ENCODE measurements at regions not wholly inside any gene's neighbourhood (a gene's known extent, or its start where the extent isn't known, plus 50 kb on each side); places are given as distances from the start of the nearest gene placed in this dataset.

GRCh38 chr11:129265125-129265788 lies 73.1 kb upstream of the ARHGAP32 start:
- Histone ChIP-seq H3K9me3 (ENCODE audit: low read length) (no peaks in the 10 kb centered on the region), H2AFZ (ENCODE audit: low read length) (no peak overlapping the region), H3K4me1 (ENCODE audit: insufficient read depth, low read length) (peaks cover 47% of the 10 kb centered on the region), H3K79me2 (ENCODE audit: insufficient read depth, low read length) (peaks cover 75% of the 10 kb centered on the region), H3K27ac (ENCODE audit: extremely low read length, insufficient read depth, low read length) (no peak overlapping the region), H3K36me3 (replicated peaks in 1 of 2; ENCODE audit: control insufficient read depth in 1 of 2, insufficient read depth in 2 of 2, low read length in 2 of 2) (peaks cover 0 to 3% of the 10 kb centered on the region in 2 experiments; a peak in 2 of 5 replicates), H3K4me3 (replicated peaks in 1 of 3; ENCODE audit: insufficient read depth in 1 of 3, low read depth in 2 of 3, low read length in 3 of 3) (no peak overlapping the region), H4K20me1 (ENCODE audit: insufficient read depth, low read length) (no peaks in the 10 kb centered on the region), H3K9ac (ENCODE audit: insufficient read depth, low read depth, low read length) (no peak overlapping the region), H3K4me2 (ENCODE audit: low read depth, low read length) (no peak overlapping the region), H3K27me3 (ENCODE audit: control insufficient read depth in 1 of 2, insufficient read depth in 2 of 2, low read length in 2 of 2) (no peaks in the 10 kb centered on the region)
- no peak for DNase-seq (ENCODE audit: low spot score)
- WGBS (ENCODE audit: low lambda C conversion rate): 74% methylated on average over 5 of the region's 5 CpGs
- in situ Hi-C loops (cut with HindIII; ENCODE audit: extremely low pct_ligation_motif_present, low pct_unique_long_range_greater_than_20kb) (no loop called here), intact Hi-C loops (cut with micrococcal nuclease; ENCODE audit: unreplicated experiment) (no loop called here)
- TF ChIP-seq, protein P1, sequence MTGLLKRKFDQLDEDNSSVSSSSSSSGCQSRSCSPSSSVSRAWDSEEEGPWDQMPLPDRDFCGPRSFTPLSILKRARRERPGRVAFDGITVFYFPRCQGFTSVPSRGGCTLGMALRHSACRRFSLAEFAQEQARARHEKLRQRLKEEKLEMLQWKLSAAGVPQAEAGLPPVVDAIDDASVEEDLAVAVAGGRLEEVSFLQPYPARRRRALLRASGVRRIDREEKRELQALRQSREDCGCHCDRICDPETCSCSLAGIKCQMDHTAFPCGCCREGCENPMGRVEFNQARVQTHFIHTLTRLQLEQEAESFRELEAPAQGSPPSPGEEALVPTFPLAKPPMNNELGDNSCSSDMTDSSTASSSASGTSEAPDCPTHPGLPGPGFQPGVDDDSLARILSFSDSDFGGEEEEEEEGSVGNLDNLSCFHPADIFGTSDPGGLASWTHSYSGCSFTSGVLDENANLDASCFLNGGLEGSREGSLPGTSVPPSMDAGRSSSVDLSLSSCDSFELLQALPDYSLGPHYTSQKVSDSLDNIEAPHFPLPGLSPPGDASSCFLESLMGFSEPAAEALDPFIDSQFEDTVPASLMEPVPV (CRISPR knock-in tag; IDR thresholded peaks at IDR 0.05): no peak
- TF ChIP-seq ZBTB33 (CRISPR knock-in tag; IDR thresholded peaks at IDR 0.05): peak; percentile 98
- ATAC-seq: no peak
- FAIRE-seq: no peak
- CTCF ChIA-PET (ENCODE audit: low intra/inter-chr PET ratio, low total read pairs): no interaction called here
- no TSS peak for BruUV-seq (replicated peaks)
- POLR2A ChIA-PET: no interaction called here

- no peaks in the 10 kb centered on the region for H4K20me1 ChIP-seq (ENCODE audit: insufficient read depth, low read length)
- in situ Hi-C loops (cut with HindIII; ENCODE audit: extremely low pct_ligation_motif_present, low pct_unique_long_range_greater_than_20kb) (no loop called here), intact Hi-C loops (cut with micrococcal nuclease; ENCODE audit: unreplicated experiment) (loop anchor here (5.0 kb wide), 1 partner anchor 958 kb away; no protein-coding TSS in a partner anchor)
- FAIRE-seq: no peak
- no peak overlapping the region for H3K27ac ChIP-seq (ENCODE audit: extremely low read length, insufficient read depth, low read length)
- no peaks in the 10 kb centered on the region for H3K9me3 ChIP-seq (ENCODE audit: low read length)
- peaks cover 74% of the 10 kb centered on the region for H3K79me2 ChIP-seq (ENCODE audit: insufficient read depth, low read length)
- WGBS (ENCODE audit: low lambda C conversion rate): 99% methylated on average over 2 of the region's 2 CpGs
- TF ChIP-seq SP140L (CRISPR knock-in tag; IDR thresholded peaks at IDR 0.05; ENCODE audit: borderline replicate concordance) (no peak), CEBPB (IDR thresholded peaks at IDR 0.05; ENCODE audit: borderline replicate concordance, low read depth, low read length) (peak; percentile 80), NFIC (IDR thresholded peaks at IDR 0.05; ENCODE audit: low read length) (no peak)
- DNase-seq (ENCODE audit: low spot score): no peak
- ATAC-seq: no peak
- CTCF ChIA-PET (ENCODE audit: low intra/inter-chr PET ratio, low total read pairs): no interaction called here
- H3K36me3 ChIP-seq (replicated peaks in 1 of 2; ENCODE audit: control insufficient read depth in 1 of 2, insufficient read depth in 2 of 2, low read length in 2 of 2): peaks cover 0 to 3% of the 10 kb centered on the region in 2 experiments; a peak in 2 of 5 replicates
- POLR2A ChIA-PET: no interaction called here
- H3K4me1 ChIP-seq (ENCODE audit: insufficient read depth, low read length): peaks cover 59% of the 10 kb centered on the region
- no peaks in the 10 kb centered on the region for H3K27me3 ChIP-seq (ENCODE audit: control insufficient read depth in 1 of 2, insufficient read depth in 2 of 2, low read length in 2 of 2)
- no peak overlapping the region for H2AFZ ChIP-seq (ENCODE audit: low read length)
- no TSS peak for BruUV-seq (replicated peaks)
- H3K9ac ChIP-seq (ENCODE audit: insufficient read depth, low read depth, low read length): no peak overlapping the region
- H3K4me2 ChIP-seq (ENCODE audit: low read depth, low read length): no peak overlapping the region
- H3K4me3 ChIP-seq (replicated peaks in 1 of 3; ENCODE audit: insufficient read depth in 1 of 3, low read depth in 2 of 3, low read length in 3 of 3): no peak overlapping the region
These were observed 72.0 kb upstream of the ARHGAP32 start for GRCh38 chr11:129264114-129264513.

Measured in HepG2 (cell line).